GM12878 (cell line): ENCODE measurements at regions not wholly inside any gene's neighbourhood (a gene's known extent, or its start where the extent isn't known, plus 50 kb on each side); places are given as distances from the start of the nearest gene placed in this dataset.
"Not testable (repeated sequence)": the region's sequence is repeated elsewhere in the genome, so short reads cannot be mapped to it uniquely, and the experiment has no call there.

ENCODE experiments used
- ATAC-seq: fragments of 200-7000 bp; cut with Tn5 transposase; 3 replicates; pipeline ENCODE4 v1.9.1; 2020; ENCODE audit warnings: mild to moderate bottlenecking, moderate library complexity
- BruUV-seq: library from RNA; stranded (reverse); fragments of 400-500 nt; replicated peaks from 2 replicates; lab custom pipeline; 2021; lab: Mats Ljungman, UMichigan
- CTCF ChIA-PET: fragments of 300-600 bp; sonication (Branson Sonifier 250); formaldehyde crosslinking; extraction: SDS; loops from one replicate; lab custom pipeline; 2021; ENCODE audit warnings: inconsistent platforms; lab: Yijun Ruan, JAX
- POLR2A ChIA-PET: fragments of 350-600 bp; formaldehyde crosslinking; extraction: SDS; loops from one replicate; lab custom pipeline; 2021; ENCODE audit warnings: inconsistent platforms; lab: Charles Lee
- RAD21 ChIA-PET: fragments of 300-600 bp; sonication (Branson Sonifier 250); formaldehyde crosslinking; loops from one replicate; lab custom pipeline; 2023; ENCODE audit warnings: antibody characterized with exemption; ENCODE audit not compliant: unreplicated experiment; lab: Charles Lee
- SMC1A ChIA-PET: fragments of 300-600 bp; sonication (Branson Sonifier 250); formaldehyde crosslinking; loops from one replicate; lab custom pipeline; 2023; ENCODE audit not compliant: unreplicated experiment, uncharacterized antibody; lab: Charles Lee
- DNase-seq: peaks from one replicate; pipeline ENCODE4 v3.0.0-alpha.2; 2011; ENCODE audit warnings: low read depth, low spot score
- FAIRE-seq: peaks from 3 replicates; lab custom pipeline; 2011; peaks lifted over from hg19 to GRCh38; lab: Jason Lieb, UNC
- H2AFZ ChIP-seq: 2 replicates; pipeline ENCODE4 v1.6.0; 2011; ENCODE audit warnings: low read depth, low read length, control low read depth; ENCODE audit not compliant: control insufficient read depth
- H3K27ac ChIP-seq: 2 replicates; pipeline ENCODE4 v1.5.1; 2011; ENCODE audit warnings: control low read depth; ENCODE audit not compliant: control insufficient read depth, insufficient read depth
- H3K27me3 ChIP-seq, 2 experiments: replicated peaks in 1 of 2; 2 replicates each; pipeline versions ENCODE4 v1.6.0 to v1.6.1; 2011; ENCODE audit warnings: low read length in 1 of 2; ENCODE audit not compliant: control insufficient read depth in 2 of 2, insufficient read depth in 2 of 2
- H3K36me3 ChIP-seq, 2 experiments: 2 replicates each; pipeline ENCODE4 v1.5.1; 2011; ENCODE audit warnings: low read length in 1 of 2; ENCODE audit not compliant: control insufficient read depth in 2 of 2, insufficient read depth in 2 of 2
- H3K4me1 ChIP-seq: 2 replicates; pipeline ENCODE4 v1.6.1; 2011; ENCODE audit warnings: mild to moderate bottlenecking, low read length, moderate library complexity, mixed read lengths; ENCODE audit not compliant: control insufficient read depth, insufficient read depth
- H3K4me2 ChIP-seq: 2 replicates; pipeline ENCODE4 v1.6.0; 2011; ENCODE audit warnings: control low read depth; ENCODE audit not compliant: control insufficient read depth, insufficient read depth
- H3K4me3 ChIP-seq: fragments of 200-600 bp; sonication (generic); 2 replicates; pipeline ENCODE4 v1.5.1; 2016
- H3K79me2 ChIP-seq: 2 replicates; pipeline ENCODE4 v1.6.0; 2011; ENCODE audit warnings: low read length; ENCODE audit not compliant: control insufficient read depth, insufficient read depth
- H3K9ac ChIP-seq: 2 replicates; pipeline ENCODE4 v1.8.0; 2011; ENCODE audit warnings: low read length, control low read depth, mixed read lengths; ENCODE audit not compliant: control insufficient read depth, insufficient read depth
- H3K9me3 ChIP-seq: replicated peaks from 3 replicates; pipeline ENCODE4 v1.5.1; 2011; ENCODE audit warnings: mild to moderate bottlenecking, low read length; ENCODE audit not compliant: control insufficient read depth, insufficient read depth
- H4K20me1 ChIP-seq: 2 replicates; pipeline ENCODE4 v1.6.0; 2011; ENCODE audit not compliant: control insufficient read depth, insufficient read depth
- CEBPZ ChIP-seq: fragments of 150-350 bp; IDR thresholded peaks from 2 replicates; pipeline ENCODE4 v1.6.1; 2016; ENCODE audit warnings: low read depth, low read length
- E4F1 ChIP-seq: fragments of 450-650 bp; IDR thresholded peaks from 2 replicates; pipeline ENCODE4 v1.6.1; 2018; ENCODE audit warnings: borderline replicate concordance, mild to moderate bottlenecking; ENCODE audit not compliant: partially characterized antibody
- POLR2AphosphoS2 ChIP-seq: IDR thresholded peaks from 2 replicates; pipeline ENCODE4 v1.6.1; 2011; ENCODE audit warnings: low read depth, mild to moderate bottlenecking, low read length, improper control_type of control experiment, moderate library complexity
- SIN3A ChIP-seq: IDR thresholded peaks from 2 replicates; pipeline ENCODE4 v1.6.1; 2012; ENCODE audit warnings: low read depth, low read length, improper control_type of control experiment
- SMAD5 ChIP-seq: IDR thresholded peaks from 2 replicates; pipeline ENCODE4 v1.6.1; 2016; ENCODE audit warnings: antibody characterized with exemption, low read depth
- ZNF622 ChIP-seq: fragments of 450-650 bp; IDR thresholded peaks from 2 replicates; pipeline ENCODE4 v1.6.1; 2017; ENCODE audit warnings: mild to moderate bottlenecking, inconsistent platforms
- WGBS: methylation state at CpG from one replicate; pipeline ENCODE4 v1.1.6; 2016; ENCODE audit warnings: low lambda C conversion rate; ENCODE audit not compliant: insufficient replicate concordance, insufficient coverage; ENCODE audit errors: missing lambda C conversion rate; 5-methylcytosine and 5-hydroxymethylcytosine counted together
- in situ Hi-C: fragments of 300-500 bp; cut with MboI; formaldehyde crosslinking; loops from 9 replicates; pipeline ENCODE4 v1.14.3; 2018; ENCODE audit warnings: mixed read lengths
- intact Hi-C: fragments of 100-400 bp; cut with micrococcal nuclease; formaldehyde crosslinking; loops from one replicate; pipeline ENCODE4 v1.14.2; 2022; ENCODE audit not compliant: unreplicated experiment

- H4K20me1 ChIP-seq, FAIRE-seq, SMC1A ChIA-PET, H3K27me3 ChIP-seq, BruUV-seq, H3K4me1 ChIP-seq, RAD21 ChIA-PET, H3K9ac ChIP-seq, H2AFZ ChIP-seq, H3K79me2 ChIP-seq, H3K4me2 ChIP-seq, DNase-seq, H3K36me3 ChIP-seq, POLR2A ChIA-PET, H3K9me3 ChIP-seq, H3K27ac ChIP-seq, ATAC-seq, in situ Hi-C loops, intact Hi-C loops, H3K4me3 ChIP-seq: not testable (repeated sequence)
- CTCF ChIA-PET = interaction anchor here (0.6 kb wide), 1 partner anchor 387 kb away, joined by 3 read pairs; no protein-coding TSS in a partner anchor
- 15% methylated on average over 2 of the region's 2 CpGs for WGBS
These were observed 114.4 kb upstream of the CACHD1 start for GRCh38 chr1:64355534-64355933.

GRCh38 chr1:64356636-64357256 lies 113.2 kb upstream of the CACHD1 start:
- Histone ChIP-seq H3K79me2 (no peaks in the 10 kb centered on the region), H2AFZ (no peak overlapping the region), H3K36me3 (no peaks in the 10 kb centered on the region), H3K27ac (no peak overlapping the region), H3K4me3 (no peak overlapping the region), H3K9me3 (no peaks in the 10 kb centered on the region)
- intact Hi-C loops (no loop called here), in situ Hi-C loops (no loop called here)
- SMC1A ChIA-PET = no interaction called here
- no peak for FAIRE-seq
- RAD21 ChIA-PET = no interaction called here
- CTCF ChIA-PET = no interaction called here
- WGBS = 35% methylated on average over 14 of the region's 15 CpGs
- POLR2A ChIA-PET = no interaction called here
- TF ChIP-seq CEBPZ (no peak), POLR2AphosphoS2 (no peak), E4F1 (no peak), SIN3A (no peak), ZNF622 (no peak), SMAD5 (no peak)
- TF ChIP-seq, all 136 proteins: peak for 0
- BruUV-seq = no TSS peak
- Histone ChIP-seq H3K9ac (no peak overlapping the region), H4K20me1 (no peaks in the 10 kb centered on the region), H3K27me3 (no peaks in the 10 kb centered on the region; a peak in 1 of 4 replicates), H3K4me2 (no peak overlapping the region), H3K4me1 (no peaks in the 10 kb centered on the region)
- no peak for DNase-seq
- no peak for ATAC-seq
